CD4-positive, alpha-beta T cell treated with Interferon gamma for 1 hour (primary cell): ENCODE measurements at regions not wholly inside any gene's neighbourhood (a gene's known extent, or its start where the extent isn't known, plus 50 kb on each side); places are given as distances from the start of the nearest gene placed in this dataset.

ENCODE experiments used
- DNase-seq: peaks from one replicate; pipeline ENCODE4 v3.0.0-alpha.2; 2020

DNA sequence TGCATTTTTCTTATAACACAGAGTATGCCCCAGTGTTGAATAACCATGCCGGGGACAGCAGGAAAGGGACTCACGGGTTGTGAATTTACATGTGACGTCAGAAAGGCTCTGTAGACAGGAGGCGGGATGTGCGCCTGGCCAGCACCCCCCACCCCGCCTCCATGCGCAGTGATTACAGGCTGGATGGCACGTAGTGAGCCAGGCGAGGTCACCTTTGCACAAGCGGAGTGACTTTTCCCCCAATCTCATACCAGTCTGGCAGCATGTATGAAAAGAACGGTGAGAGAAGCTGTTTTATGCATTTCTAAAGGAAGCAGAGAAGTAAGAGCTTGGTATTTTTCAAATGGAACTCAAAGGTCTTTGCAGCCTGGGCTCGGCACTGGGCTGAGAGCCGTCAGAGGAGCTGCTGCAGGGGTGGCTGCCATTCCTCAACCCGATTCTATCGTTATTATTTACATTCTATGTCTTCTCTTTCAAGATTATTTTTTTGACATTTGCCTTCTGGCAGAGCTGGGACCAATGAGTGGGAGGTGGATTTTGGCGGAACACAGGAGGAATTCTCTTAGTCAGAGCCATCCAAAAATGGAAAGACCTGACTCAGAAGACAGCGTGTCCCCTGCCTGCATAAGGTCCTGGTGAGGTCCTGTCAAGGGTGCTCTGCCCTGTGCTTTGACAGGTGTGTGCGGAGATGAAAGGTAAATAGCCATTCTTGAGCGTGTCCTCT, 115.6 kb upstream of the SLC45A1 start:
- no peak for DNase-seq

DNA sequence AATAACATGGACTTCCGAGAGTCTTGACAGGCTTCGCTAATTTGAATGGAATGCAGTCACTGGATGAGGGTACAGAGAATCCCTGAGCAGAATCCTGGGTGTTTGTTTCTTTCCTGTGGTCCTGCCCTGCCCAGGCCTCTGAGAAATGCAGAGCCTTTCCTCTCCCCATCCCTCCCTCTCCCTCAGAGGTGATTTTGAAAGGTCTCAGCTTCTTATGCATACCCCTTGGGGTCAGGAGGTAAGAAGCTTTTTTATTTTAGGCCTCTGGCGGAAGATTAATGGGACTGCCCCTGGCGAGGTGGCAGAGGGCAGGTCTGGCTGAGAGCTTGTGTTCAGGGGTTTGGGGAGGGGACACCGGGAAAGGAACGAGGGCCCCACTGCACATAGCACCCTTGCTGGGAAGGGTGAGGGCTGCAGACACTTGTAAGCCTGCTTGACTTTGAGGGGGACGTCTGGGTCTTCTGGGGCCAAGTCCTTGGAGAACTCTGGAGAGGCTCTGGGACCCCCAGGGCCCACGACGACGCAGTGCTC, 116.5 kb upstream of the SLC45A1 start:
- DNase-seq, result no peak

GRCh38 chr1:8200317-8201115, 117.4 kb upstream of the SLC45A1 start:
- no peak for DNase-seq

- no peak for DNase-seq
Observed at GRCh38 chr1:8198522-8198921, 119.4 kb upstream of the SLC45A1 start.

- DNase-seq, result no peak
Observed at GRCh38 chr1:8197493-8198282, 120.2 kb upstream of the SLC45A1 start.

DNA sequence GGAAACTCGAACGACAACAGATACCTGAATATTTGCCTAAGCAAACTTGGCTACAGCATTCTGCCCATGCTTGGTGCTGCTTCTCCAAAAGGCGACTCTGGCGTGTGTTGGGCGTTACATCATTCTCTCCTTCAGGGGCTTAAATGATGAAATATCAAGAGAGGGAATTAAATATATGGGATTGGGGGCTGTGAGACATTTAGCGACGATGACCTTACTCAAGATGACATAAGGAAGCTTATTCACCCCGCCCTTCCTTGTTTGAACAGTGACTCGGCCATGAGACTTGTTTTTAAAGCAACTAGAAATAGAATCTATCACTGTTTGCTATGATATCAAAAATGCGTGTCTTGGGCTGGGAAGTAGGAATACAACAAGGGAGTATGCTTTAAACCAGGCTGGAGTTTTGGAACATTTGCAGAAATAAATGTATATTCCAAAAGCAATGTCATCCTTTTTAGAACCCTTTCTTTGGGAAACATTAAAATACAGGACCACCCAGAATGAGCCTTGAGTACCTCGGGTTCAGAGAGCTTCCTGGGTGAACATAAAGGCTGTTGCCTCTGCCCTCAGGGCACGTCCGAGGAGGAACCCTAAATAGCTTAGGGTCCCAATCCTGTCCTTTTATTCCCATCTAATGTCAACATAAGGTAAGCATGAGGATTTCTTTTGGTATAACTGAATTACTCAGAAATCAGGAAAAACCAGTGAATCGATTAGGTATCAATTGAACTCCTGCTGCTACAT, 123.3 kb upstream of the SLC45A1 start:
- no peak for DNase-seq

GRCh38 chr1:8193840-8194406, 124.0 kb upstream of the SLC45A1 start:
- DNase-seq, result no peak

DNA sequence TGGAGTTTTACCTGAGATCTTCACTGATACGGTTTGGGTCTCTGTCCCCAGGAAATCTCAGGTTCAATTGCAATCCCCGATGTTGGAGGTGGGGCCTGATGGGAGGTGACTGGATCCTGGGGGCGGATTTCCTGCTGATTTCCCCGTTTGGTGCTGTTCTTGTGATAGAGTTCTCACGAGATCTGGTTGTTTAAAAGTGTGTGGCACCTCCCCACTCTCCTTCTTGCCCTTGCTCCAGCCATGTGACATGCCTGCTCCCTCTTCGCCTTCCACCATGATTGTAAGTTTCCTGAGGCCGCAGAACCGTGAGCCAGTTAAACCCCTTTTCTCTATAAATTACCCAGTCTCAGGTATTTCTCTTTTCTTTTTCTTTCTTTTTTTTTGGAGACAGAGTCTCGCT, 126.4 kb upstream of the SLC45A1 start:
- no peak for DNase-seq

- no peak for DNase-seq
Observed at GRCh38 chr1:8189931-8190483, 127.9 kb upstream of the SLC45A1 start.

DNA sequence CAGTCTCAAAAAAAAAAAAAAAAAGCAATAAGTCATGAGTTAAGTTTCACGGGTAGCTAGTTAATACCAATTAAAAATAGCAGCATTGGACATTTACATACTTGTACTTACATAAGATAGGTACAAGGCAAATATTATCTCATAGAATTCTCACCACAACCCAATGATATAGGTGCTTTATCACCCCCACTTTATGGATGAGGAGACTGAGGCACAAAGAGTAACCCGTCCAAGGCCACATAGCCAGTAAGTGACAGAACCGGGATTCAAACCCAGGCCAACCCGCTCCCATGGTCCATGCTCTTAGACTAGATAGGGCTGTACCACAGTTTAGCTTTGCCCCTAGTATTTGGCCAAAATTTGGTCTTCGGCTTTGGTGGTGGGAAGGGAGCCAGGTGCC, 132.5 kb upstream of the SLC45A1 start:
- DNase-seq, result no peak

DNA sequence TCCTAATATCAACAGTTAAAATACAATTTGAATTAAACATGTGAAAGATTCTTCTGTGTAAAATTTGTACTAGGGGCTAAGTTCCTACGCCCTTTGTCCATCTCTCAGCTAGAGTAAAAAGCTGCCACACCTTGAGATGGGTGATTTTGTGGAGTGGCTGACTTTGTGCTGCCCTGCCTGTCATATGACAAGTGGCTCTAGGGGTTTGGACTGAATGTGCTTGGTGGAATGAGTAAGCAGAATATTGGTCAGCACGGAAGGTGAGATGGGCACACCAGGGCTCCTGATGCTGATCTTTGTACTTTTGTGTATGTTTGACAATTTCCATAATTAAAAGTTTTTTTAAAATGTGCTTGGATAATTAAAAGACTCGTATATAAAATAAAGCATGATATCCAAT, 133.6 kb upstream of the SLC45A1 start:
- no peak for DNase-seq

DNA sequence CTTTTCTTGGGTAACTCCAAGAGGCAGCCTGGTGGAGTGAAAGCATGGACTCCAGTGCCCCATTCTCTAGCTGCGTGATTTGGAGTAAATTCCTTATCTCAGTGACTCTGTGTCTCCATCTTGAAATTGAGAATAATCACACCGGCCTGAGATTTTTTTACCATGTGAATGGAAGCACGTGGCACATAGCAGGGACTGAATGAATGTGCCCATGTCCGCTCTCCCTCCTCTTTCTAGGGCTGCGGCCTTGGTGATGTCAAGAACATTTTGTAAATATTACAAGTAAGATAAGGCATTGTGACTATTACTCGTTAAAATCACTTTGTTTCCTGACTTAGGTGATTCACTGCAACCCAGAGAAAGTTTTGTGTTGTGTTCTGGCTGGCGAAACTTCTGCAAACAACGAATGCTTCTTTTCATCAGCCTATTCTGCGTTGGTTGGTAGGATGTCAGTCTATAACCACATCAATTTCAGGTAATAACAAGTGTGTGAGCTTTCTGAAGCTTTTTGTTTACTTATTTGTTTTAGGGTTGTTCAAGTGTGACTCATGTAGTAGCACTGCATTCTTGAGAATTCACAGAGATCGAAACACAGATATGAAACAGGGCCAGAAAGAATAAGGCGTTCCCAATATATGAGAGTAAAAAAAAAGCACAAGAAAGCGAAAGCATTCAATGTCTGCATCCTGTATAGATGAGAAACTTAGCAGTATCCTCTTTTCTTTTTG, 135.7 kb upstream of the SLC45A1 start:
- no peak for DNase-seq

DNA sequence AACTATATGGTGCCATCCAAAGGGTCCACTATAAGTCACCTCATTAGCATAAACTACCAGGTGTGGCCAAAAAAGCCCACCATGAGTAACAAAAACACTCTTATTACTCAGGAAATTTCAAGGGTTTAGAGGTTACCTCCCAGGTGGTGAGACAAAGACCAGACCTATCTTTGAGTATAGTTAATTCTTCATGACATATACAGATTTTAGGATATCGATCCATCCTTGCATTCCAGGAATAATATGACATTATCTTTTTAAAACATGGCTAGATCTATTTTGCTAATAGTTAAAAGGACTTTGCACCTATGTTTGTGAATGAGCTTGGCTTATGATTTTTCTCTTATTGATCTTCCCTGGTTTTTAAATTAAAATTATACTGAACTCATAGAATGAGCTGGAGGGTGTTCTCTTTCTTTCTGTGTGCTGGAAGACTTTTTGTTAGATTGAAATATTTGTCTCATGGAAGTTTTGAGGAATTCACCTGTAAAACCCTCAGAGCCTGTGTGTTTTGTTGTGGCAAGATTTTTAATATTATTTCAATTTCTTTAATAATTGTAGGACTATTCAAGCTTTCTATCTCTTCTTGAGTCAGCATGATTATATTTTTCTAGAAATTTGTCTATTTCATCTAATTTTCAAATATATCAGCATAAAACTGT, 138.7 kb upstream of the SLC45A1 start:
- DNase-seq, result no peak

GRCh38 chr1:8176279-8176678, 141.6 kb upstream of the SLC45A1 start:
- DNase-seq, result no peak

DNA sequence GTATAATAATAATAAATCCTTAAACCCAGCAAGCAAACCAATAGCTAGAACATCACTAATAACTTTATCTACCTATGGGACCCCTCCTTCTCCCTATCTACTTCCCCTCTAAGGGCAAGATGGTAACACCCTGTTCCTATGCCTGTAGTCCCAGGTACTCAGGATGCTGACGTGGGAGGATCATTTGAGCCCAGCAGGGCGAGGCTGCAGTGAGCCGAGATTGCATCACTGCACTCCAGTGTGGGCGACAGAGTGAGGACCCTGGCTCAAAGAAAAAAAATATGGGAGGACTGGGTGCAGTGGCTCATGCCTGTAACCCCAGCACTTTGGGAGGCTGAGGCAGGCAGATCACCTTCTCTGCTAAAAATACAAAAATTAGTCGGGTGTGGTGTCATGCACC, 143.1 kb upstream of the SLC45A1 start:
- no peak for DNase-seq

DNA sequence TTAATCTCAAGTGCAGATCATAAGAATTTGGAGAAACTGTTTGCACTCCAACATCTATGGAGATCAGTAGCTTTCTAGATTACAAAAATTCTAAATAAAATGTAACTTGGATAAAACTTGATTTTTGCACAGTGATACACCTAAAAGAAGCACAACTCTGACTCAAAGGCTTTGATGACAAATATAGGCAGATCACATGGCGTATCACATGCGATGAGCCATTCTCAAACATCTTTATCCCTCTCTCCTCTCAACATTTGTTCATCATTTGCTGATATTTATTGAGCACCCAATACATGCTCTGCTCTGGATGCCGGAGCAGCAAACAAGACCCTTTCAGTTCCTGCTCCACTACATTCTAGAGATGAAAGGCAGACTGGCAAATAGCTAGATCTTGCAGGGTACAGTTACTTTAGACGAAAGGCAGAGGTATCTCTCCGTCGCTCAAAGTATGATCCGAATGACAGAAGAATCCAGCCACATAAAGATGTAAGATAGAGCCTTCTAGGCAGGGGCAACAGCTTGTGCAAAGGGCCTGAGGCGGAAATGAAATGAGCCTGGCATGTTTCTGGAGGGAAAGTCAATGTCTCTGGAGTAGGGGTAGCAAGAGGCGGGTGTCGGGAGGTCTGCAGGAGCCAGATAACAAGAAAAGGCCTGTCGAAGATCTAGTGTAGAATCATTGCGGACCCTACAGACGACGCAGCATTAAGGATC, 145.8 kb upstream of the ERRFI1 start:
- no peak for DNase-seq

- DNase-seq, result no peak
Observed at GRCh38 chr1:8170059-8170835, 144.1 kb upstream of the ERRFI1 start.

- peak; percentile 69 for DNase-seq
Observed at GRCh38 chr1:8169364-8170058, 143.4 kb upstream of the ERRFI1 start.

- no peak for DNase-seq
Observed at GRCh38 chr1:8167936-8168335, 141.8 kb upstream of the ERRFI1 start.
